ENCODE measurements at regions not wholly inside any gene's neighbourhood (a gene's known extent, or its start where the extent isn't known, plus 50 kb on each side); places are given as distances from the start of the nearest gene placed in this dataset.

DNA sequence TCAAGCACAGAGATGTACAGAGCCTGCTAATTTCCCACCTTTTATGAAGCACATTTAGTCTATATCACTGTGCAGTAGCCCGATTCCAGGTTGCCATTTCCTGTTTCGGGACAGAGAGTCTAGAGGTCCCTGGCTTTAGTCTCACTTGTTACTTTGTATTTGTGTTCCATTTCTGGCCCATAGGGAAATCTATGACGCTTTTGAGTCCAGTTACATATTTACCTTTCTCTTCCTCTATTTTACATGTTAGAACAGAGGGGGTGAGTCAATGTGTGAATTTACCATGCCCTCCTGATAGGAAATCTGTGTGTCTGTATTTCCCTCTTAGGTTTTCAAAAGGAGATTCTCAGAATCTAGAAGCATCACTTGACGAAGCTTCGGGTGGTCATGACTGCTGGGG is 227.1 kb upstream of the ZFHX3 start:
- Histone ChIP-seq H3K36me3 (no peaks in the 10 kb centered on the region), H3K4me1 (ENCODE audit: control insufficient read depth in 1 of 2, insufficient read depth in 1 of 2, low read depth in 1 of 2, low read length in 1 of 2) (no peaks in the 10 kb centered on the region), H3K27ac (no peak overlapping the region), H3K4me3 (ENCODE audit: low read depth in 1 of 2, low read length in 1 of 2) (no peak overlapping the region), H3K9me3 (no peaks in the 10 kb centered on the region), H3K27me3 (no peaks in the 10 kb centered on the region)
- no peak for TF ChIP-seq CTCF (IDR thresholded peaks at IDR 0.05)

DNA sequence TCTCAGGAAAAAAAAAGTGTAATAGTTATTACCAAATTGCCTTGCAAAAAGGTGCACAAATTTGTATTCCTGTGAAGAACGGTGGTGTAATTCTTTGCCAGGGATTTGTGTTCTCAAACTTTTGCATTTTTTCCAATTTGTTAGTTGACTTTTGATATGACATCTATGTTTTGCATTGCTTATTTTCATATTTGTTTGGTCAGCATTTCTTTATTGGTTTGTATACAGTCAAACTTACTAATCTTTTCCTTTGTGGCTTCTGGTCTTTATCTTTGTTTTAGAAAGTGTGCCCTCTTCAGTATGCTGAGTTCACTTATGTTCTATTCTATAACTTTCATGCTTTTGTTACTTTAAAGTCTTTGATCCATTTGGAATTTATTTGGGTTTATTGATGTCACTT is 226.2 kb upstream of the ZFHX3 start:
- Histone ChIP-seq H3K27me3 (no peaks in the 10 kb centered on the region), H3K4me3 (ENCODE audit: low read depth in 1 of 2, low read length in 1 of 2) (no peak overlapping the region), H3K4me1 (ENCODE audit: control insufficient read depth in 1 of 2, insufficient read depth in 1 of 2, low read depth in 1 of 2, low read length in 1 of 2) (no peaks in the 10 kb centered on the region), H3K27ac (no peak overlapping the region), H3K36me3 (no peaks in the 10 kb centered on the region), H3K9me3 (no peaks in the 10 kb centered on the region)
- TF ChIP-seq CTCF (IDR thresholded peaks at IDR 0.05): no peak

DNA sequence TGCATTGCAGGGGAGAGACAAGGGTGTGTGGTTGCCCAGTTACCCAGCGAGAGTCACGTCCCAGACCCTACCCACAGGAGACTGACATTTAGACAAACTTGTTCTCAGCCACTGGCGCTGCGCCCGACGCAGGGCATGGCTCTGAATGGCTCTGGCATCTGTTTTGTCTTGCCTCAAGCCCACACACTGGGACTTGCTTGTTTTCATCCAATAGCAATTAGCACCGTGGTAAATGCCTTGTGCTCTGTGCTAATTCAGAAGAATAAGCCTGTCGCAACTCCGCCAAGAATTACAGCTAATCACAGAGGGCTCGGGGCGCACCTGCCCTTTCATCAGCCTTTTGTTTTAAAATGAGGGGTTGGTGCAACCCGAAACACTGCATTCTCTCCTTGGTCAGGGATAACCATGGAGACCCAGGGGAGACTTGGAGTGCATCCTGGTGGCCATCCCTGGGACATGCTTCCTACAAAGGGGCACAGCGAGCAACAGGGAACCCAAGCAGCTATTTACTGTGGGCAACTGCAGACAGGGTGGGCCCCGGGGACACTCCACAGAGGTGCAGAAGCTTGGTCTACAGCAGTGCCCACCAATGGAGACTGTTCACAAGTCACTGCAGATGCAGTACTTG is 220.6 kb upstream of the ZFHX3 start:
- H3K4me1 ChIP-seq (ENCODE audit: control insufficient read depth in 1 of 2, insufficient read depth in 1 of 2, low read depth in 1 of 2, low read length in 1 of 2): no peaks in the 10 kb centered on the region
- no peaks in the 10 kb centered on the region for H3K9me3 ChIP-seq
- H3K36me3 ChIP-seq: no peaks in the 10 kb centered on the region
- no peak overlapping the region for H3K4me3 ChIP-seq (ENCODE audit: low read depth in 1 of 2, low read length in 1 of 2)
- H3K27ac ChIP-seq: no peak overlapping the region
- no peak for TF ChIP-seq CTCF (IDR thresholded peaks at IDR 0.05)
- H3K27me3 ChIP-seq: no peaks in the 10 kb centered on the region

GRCh38 chr16:73265935-73266334 is 218.0 kb upstream of the ZFHX3 start:
- no peak for TF ChIP-seq CTCF (IDR thresholded peaks at IDR 0.05)
- Histone ChIP-seq H3K27ac (no peak overlapping the region), H3K4me1 (ENCODE audit: control insufficient read depth in 1 of 2, insufficient read depth in 1 of 2, low read depth in 1 of 2, low read length in 1 of 2) (no peaks in the 10 kb centered on the region), H3K9me3 (no peaks in the 10 kb centered on the region), H3K4me3 (ENCODE audit: low read depth in 1 of 2, low read length in 1 of 2) (no peak overlapping the region), H3K27me3 (no peaks in the 10 kb centered on the region), H3K36me3 (no peaks in the 10 kb centered on the region)

- Histone ChIP-seq H3K27me3 (no peaks in the 10 kb centered on the region), H3K9me3 (no peaks in the 10 kb centered on the region), H3K4me3 (ENCODE audit: low read depth in 1 of 2, low read length in 1 of 2) (no peak overlapping the region), H3K4me1 (ENCODE audit: control insufficient read depth in 1 of 2, insufficient read depth in 1 of 2, low read depth in 1 of 2, low read length in 1 of 2) (no peaks in the 10 kb centered on the region), H3K36me3 (no peaks in the 10 kb centered on the region), H3K27ac (no peak overlapping the region)
- no peak for TF ChIP-seq CTCF (IDR thresholded peaks at IDR 0.05)
Observed at GRCh38 chr16:73265124-73265837, 217.4 kb upstream of the ZFHX3 start.

Measured in neutrophil (primary cell).